Parathyroid adenoma (tissue), 2 donors: ENCODE measurements at regions not wholly inside any gene's neighbourhood (a gene's known extent, or its start where the extent isn't known, plus 50 kb on each side); places are given as distances from the start of the nearest gene placed in this dataset.

ENCODE experiments used
- H2AFZ ChIP-seq: fragments of 300-600 bp; sonication (generic); one replicate; pipeline ENCODE4 v1.7.0; 2017; ENCODE audit warnings: antibody characterized with exemption, mild to moderate bottlenecking
- H3K27ac ChIP-seq: fragments of 300-600 bp; sonication (generic); one replicate; pipeline ENCODE4 v1.7.0; 2017
- H3K27me3 ChIP-seq: fragments of 300-600 bp; sonication (generic); one replicate; pipeline ENCODE4 v1.7.0; 2017; ENCODE audit warnings: low read length; ENCODE audit not compliant: control insufficient read depth, insufficient read depth
- H3K36me3 ChIP-seq: fragments of 300-600 bp; sonication (generic); one replicate; pipeline ENCODE4 v1.7.0; 2017; ENCODE audit warnings: low read length; ENCODE audit not compliant: control insufficient read depth, insufficient read depth
- H3K4me1 ChIP-seq: fragments of 300-600 bp; sonication (generic); one replicate; pipeline ENCODE4 v1.7.0; 2017; ENCODE audit warnings: control low read depth
- H3K4me2 ChIP-seq: fragments of 300-600 bp; sonication (generic); one replicate; pipeline ENCODE4 v1.7.0; 2017; ENCODE audit warnings: low read length
- H3K4me3 ChIP-seq: fragments of 300-600 bp; sonication (generic); one replicate; pipeline ENCODE4 v1.7.0; 2017; ENCODE audit warnings: low read depth, low read length
- H3K79me2 ChIP-seq: fragments of 300-600 bp; sonication (generic); one replicate; pipeline ENCODE4 v1.7.0; 2017; ENCODE audit warnings: control low read depth
- H3K9ac ChIP-seq: fragments of 300-600 bp; sonication (generic); one replicate; pipeline ENCODE4 v1.7.0; 2017; ENCODE audit warnings: mild to moderate bottlenecking
- H3K9me3 ChIP-seq: fragments of 300-600 bp; sonication (generic); one replicate; pipeline ENCODE4 v1.7.0; 2017; ENCODE audit warnings: low read length; ENCODE audit not compliant: control insufficient read depth
- CTCF ChIP-seq: fragments of 300-600 bp; sonication (generic); IDR thresholded peaks from one replicate; pipeline ENCODE4 v1.7.0; 2017; ENCODE audit warnings: antibody characterized with exemption, mild to moderate bottlenecking
- donor health status: primary hyperparathyroidism.

GRCh38 chr1:238790882-238791281 lies 595.5 kb upstream of the CHRM3 start:
- H3K36me3 ChIP-seq, result no peaks in the 10 kb centered on the region
- no peak overlapping the region for H3K9ac ChIP-seq
- no peaks in the 10 kb centered on the region for H3K27me3 ChIP-seq
- no peak overlapping the region for H3K27ac ChIP-seq
- no peak overlapping the region for H3K4me2 ChIP-seq
- H3K9me3 ChIP-seq, result no peaks in the 10 kb centered on the region
- no peak for TF ChIP-seq CTCF
- H3K79me2 ChIP-seq, result no peaks in the 10 kb centered on the region
- H2AFZ ChIP-seq, result no peak overlapping the region
- no peak overlapping the region for H3K4me3 ChIP-seq
- no peaks in the 10 kb centered on the region for H3K4me1 ChIP-seq

GRCh38 chr1:238789916-238790667 lies 596.3 kb upstream of the CHRM3 start:
- Histone ChIP-seq H3K36me3 (no peaks in the 10 kb centered on the region), H3K9me3 (no peaks in the 10 kb centered on the region), H3K79me2 (no peaks in the 10 kb centered on the region), H3K4me1 (no peaks in the 10 kb centered on the region), H3K27me3 (no peaks in the 10 kb centered on the region), H2AFZ (no peak overlapping the region), H3K9ac (no peak overlapping the region), H3K4me3 (no peak overlapping the region), H3K4me2 (no peak overlapping the region), H3K27ac (no peak overlapping the region)
- no peak for TF ChIP-seq CTCF

GRCh38 chr1:238787471-238787870 lies 598.9 kb upstream of the CHRM3 start:
- no peaks in the 10 kb centered on the region for H3K79me2 ChIP-seq

GRCh38 chr1:238783633-238784032 lies 602.7 kb upstream of the CHRM3 start:
- Histone ChIP-seq H3K9me3 (no peaks in the 10 kb centered on the region), H3K36me3 (no peaks in the 10 kb centered on the region)

More at GRCh38 chr1:238787471-238787870, 598.9 kb upstream of the CHRM3 start:
- no peak overlapping the region for H3K4me2 ChIP-seq
- no peak overlapping the region for H3K4me3 ChIP-seq
- no peaks in the 10 kb centered on the region for H3K9me3 ChIP-seq
- no peak for TF ChIP-seq CTCF
- no peaks in the 10 kb centered on the region for H3K4me1 ChIP-seq
- H3K27me3 ChIP-seq, result no peaks in the 10 kb centered on the region
- H3K9ac ChIP-seq, result no peak overlapping the region
- H3K36me3 ChIP-seq, result no peaks in the 10 kb centered on the region
- no peak overlapping the region for H3K27ac ChIP-seq
- H2AFZ ChIP-seq, result no peak overlapping the region

More at GRCh38 chr1:238783633-238784032, 602.7 kb upstream of the CHRM3 start:
- TF ChIP-seq CTCF, result no peak
- H3K27me3 ChIP-seq, result no peaks in the 10 kb centered on the region
- no peak overlapping the region for H3K4me2 ChIP-seq
- H2AFZ ChIP-seq, result no peak overlapping the region
- no peak overlapping the region for H3K4me3 ChIP-seq
- no peaks in the 10 kb centered on the region for H3K4me1 ChIP-seq
- H3K27ac ChIP-seq, result no peak overlapping the region
- H3K79me2 ChIP-seq, result no peaks in the 10 kb centered on the region
- H3K9ac ChIP-seq, result no peak overlapping the region
